Occipital lobe (tissue), 1 donor: ENCODE measurements at regions not wholly inside any gene's neighbourhood (a gene's known extent, or its start where the extent isn't known, plus 50 kb on each side); places are given as distances from the start of the nearest gene placed in this dataset.
A peak's percentile ranks its signal among the peaks of the same experiment; 100 is the strongest.
"Not testable (repeated sequence)": the region's sequence is repeated elsewhere in the genome, so short reads cannot be mapped to it uniquely, and the experiment has no call there.

Experiments
- DNase-seq: peaks from one replicate; lab custom pipeline; 2025; lab: John Stamatoyannopoulos, UW

DNA sequence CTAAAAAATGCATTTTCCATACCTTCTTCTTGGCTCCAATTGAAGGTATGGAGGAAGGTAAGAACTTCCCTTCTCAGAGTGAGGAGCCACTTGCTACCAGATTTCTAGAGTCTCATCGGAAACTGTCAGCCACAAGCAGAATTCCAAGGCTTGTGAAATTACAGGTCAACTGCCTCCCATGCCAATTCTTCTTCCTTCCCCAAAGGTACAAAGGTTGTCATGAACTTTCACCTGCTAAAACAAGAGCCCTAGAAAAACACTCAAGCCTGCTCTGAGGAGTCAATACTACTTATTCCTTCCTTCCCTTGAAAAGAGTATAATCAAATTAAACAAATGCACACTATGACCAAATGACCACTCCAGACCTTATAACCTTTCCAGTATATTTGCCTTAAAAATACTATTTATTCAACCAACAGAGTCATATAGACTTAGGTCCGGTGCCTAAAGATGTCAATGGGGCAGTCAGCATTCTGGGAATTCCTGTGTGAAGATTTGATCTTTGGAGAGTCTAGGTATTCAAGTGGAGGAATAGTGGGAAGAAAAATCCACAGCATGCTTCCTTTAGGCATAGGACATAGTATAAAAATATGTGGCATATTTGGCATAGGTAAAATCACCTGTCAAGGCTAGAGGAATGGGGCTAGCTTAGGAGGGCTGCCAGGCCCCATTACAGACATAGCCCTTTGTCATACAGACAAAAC, 539.3 kb downstream of the LIG4 start:
- DNase-seq: no peak

- no peak for DNase-seq
Observed at GRCh38 chr13:107669391-107669993, 545.8 kb downstream of the LIG4 start.

DNA sequence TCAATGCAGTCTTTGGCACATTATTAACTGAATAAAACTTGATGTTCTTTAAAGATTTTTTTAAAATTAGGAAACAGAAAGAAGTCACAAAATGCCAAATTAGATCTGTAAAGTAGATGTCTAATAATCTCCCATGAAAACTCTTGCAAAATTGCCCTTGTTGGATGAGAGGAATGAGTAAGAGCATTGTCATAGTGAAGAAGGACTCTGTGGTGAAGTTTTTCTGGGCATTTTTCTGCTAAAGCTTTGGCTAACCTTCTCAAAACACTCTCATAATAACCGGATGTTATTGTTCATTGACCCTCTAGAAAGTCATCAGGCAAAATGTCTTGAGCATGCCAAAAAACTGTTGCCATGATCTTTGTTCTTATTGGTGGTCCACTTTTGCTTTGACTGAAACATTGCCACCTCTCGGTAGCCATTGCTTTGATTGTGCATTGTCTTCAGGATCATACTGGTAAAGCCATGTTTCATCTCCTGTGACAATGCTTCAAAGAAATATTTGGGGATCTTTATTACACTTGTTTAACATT, 549.3 kb downstream of the LIG4 start:
- DNase-seq: no peak

DNA sequence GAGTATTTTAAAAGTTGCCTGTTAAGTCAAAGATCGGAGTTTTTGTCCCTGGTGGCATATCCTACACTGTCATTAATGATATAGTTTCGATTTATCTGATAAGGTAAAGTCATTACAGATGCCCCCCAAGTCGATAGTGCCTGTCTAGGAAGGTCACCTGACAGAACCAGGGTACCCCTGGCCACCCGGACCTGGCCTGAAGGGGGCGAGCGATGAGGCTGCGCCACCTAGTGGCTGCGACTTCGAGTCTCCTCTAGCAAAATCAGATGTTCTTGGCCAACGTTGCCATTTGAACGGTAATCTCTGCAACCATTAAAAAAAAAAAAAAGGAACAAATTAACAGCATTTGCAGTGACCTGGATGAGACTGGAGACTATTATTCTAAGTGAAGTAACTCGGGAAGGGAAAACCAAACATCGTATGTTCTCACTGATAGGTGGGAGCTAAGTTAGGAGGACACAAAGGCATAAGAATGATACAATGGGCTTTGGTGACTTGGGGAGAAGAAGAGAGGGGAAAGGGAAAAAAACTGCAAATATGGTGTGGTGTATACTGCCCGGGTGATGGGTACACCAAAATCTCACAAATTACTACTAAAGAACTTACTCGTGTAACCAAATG, 565.1 kb downstream of the LIG4 start:
- peak; percentile 5 for DNase-seq

GRCh38 chr13:107649079-107649478, 566.3 kb downstream of the LIG4 start:
- no peak for DNase-seq

GRCh38 chr13:107644136-107644535, 571.2 kb downstream of the LIG4 start:
- no peak for DNase-seq

GRCh38 chr13:107643615-107644014, 571.7 kb downstream of the LIG4 start:
- DNase-seq: no peak

DNA sequence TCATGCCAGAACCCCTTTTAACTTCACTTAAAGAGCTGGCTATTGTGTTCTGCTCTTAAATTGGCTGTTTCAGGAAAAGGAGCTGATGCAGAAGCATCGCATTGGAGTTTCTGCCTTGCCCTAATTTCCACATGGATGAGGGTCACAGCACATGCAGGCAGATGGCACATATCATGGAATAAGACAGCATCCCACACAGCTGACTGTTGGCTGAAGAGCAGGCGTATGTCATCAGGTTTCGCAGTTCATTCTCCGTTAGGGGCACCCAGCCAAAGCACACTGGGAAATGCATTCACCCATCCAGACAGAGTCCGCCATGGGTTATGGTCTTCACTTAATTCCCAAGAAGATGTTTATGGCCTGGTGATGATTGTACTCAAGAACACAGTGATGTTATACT, 572.5 kb downstream of the LIG4 start:
- no peak for DNase-seq

DNA sequence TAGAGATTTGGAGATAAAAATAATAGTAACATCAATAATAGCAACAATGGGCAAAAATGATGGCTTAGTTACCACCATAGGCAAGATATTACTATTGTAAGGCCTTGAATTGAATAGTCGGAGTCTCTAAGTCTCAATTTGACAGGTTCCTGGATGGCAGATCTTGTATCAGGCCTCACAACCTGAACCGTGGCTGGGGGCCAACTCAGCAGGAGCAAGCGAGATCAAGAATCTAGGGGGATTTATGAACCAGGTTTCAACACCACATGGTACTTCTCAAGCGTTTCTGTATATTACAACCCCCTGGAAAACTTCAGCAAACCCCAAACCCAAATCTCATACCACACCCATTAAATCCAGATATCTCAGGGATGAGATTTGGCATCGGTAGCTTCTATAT, 573.8 kb downstream of the LIG4 start:
- no peak for DNase-seq

DNA sequence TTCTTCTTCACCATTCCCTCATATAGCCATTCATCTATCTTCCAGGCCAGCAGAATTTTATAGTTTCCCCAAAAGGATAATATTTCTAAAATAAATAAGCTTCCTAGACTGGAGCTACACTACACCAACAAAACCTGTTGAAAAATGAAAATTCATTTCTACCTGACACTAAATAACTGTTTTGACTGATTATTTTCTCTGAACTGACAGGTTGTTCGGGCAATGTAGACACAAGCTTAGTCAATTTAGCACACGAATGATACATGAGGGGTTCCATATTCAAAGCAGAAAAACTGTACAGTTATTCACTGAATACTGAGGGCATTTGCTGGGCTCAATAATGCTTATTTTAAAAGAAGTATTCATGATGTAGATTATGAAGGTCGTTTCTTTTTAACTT, 589.7 kb downstream of the LIG4 start:
- DNase-seq: no peak

- no peak for DNase-seq
Observed at GRCh38 chr13:107617527-107617926, 597.8 kb downstream of the LIG4 start.

DNA sequence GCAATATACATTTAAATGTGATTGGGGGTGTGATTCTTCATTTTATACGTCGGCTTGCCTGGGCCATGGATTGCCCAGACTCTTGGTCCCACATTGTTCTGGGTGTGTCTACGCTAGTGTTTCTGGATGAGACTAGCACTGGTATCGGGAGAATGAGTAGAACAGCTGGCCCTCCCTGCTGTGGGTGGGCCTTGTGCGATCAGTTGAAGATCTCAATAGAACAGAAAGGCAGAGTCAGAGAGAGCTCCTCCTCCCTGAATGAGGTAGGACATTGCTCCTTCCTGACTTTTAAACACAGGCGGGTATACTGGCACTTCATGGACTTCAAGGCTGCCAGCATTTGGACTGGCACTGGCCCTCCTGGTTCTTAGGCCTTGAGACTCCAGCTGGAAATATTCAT, 603.0 kb downstream of the LIG4 start:
- no peak for DNase-seq

- no peak for DNase-seq
Observed at GRCh38 chr13:107608736-107609135, 606.6 kb downstream of the LIG4 start.

DNA sequence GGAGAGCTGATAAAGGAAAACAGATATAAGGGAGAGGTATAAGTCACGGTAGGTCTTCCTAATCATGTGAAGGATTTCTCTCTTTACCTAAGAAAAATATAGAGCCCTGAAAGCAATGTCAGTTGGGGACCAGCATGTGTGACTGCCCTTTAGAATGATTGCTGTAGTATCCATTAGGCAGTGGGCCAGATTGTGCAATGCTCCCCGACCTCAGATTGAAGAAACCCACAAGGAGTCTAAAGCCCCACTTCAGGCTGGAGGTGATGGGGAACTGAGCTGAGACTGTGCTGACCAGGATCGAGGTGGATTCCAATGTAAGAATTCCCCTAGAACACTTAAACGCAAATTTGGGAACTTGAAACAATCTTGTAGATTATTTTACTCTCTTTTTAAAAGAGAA, 614.4 kb downstream of the LIG4 start:
- DNase-seq: no peak

GRCh38 chr13:107596306-107596705, 619.0 kb downstream of the LIG4 start:
- not testable (repeated sequence) for DNase-seq

GRCh38 chr13:107590556-107590955, 624.8 kb downstream of the LIG4 start:
- DNase-seq: no peak

GRCh38 chr13:107587681-107588080, 627.7 kb downstream of the LIG4 start:
- DNase-seq: no peak

DNA sequence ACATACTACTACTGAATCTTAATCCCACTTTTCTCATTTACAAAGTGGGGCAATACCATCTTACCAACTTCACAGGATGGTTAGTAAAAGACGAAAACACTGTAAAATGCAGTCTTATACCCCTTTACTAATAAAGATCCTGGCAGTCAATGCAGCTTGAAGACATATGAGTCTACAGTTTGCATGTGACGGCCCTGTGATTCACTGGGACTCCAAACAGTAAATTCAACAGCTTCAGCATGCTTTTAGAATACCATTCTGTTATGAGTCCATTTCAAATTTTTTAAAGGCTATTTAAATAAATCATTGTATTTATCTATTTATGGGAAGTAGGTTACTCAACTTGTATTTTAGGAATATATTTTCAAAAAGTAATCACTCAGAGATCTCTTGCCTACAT, 629.1 kb downstream of the LIG4 start:
- no peak for DNase-seq

GRCh38 chr13:107585469-107586180, 629.7 kb downstream of the LIG4 start:
- DNase-seq: no peak

DNA sequence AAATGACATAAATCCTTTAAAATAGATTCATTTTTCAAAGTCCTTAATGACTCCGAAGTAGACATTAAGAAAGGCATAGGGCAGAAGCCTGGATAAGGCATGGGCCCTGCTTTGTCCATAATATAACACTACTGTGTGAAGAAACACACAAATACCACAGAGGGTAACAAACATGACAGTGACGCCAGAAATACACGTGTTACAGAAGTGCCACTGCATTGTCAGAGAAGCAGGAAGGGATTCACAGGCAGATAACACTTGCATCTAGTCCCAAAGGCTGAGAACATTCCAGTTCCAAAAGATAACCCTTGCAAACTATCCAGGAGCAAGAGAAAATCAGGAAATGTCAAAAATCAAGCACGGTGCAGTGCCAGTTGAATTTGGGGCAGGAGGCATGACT, 633.2 kb downstream of the LIG4 start:
- no peak for DNase-seq

GRCh38 chr13:107580741-107581412, 634.5 kb downstream of the LIG4 start:
- DNase-seq: no peak

- no peak for DNase-seq
Observed at GRCh38 chr13:107576430-107576829, 638.9 kb downstream of the LIG4 start.
